Fibroblast of skin of scalp (primary cell): ENCODE measurements at regions not wholly inside any gene's neighbourhood (a gene's known extent, or its start where the extent isn't known, plus 50 kb on each side); places are given as distances from the start of the nearest gene placed in this dataset.
"Not testable (repeated sequence)": the region's sequence is repeated elsewhere in the genome, so short reads cannot be mapped to it uniquely, and the experiment has no call there.

Experiments used
- DNase-seq: peaks from one replicate; pipeline ENCODE4 v3.0.0-alpha.2; 2013

DNA sequence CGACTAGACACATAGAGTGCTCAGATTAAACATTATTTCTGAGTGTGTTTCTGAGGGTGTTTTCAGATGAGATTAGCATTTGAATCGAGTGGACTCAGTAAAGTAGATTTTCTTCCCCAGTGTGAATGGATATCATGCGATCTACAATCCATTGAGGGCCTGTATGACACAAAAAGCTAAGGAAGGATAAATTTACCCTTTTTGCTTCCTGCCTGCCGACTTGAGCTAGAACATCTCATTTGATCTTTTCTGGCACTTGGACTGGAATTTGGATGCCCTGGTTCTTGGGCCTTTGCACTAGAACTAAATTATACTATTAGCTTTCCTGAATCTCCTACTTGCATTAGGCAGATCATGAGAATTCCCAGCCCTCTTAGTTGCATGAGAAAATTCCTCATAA lies 675.8 kb downstream of the DOK5 start:
- no peak for DNase-seq

DNA sequence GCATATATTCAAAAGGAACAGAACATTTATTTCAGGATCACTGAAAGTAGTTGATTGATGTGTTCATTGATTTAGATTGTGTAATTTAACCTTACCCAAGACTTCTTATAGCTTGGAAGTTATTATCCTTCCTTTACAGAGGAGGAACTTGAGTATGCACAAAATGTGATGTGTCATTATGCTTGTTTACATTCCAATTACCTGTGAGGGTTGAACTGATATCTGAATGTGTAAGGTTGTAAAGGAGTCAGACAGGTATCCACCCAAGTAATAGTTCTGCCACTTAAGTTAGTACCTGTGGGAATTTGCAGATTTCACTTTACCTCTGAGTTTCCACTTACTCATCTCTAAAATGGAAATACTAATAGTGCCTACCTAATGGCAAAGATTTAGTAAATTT lies 668.2 kb downstream of the DOK5 start:
- DNase-seq: no peak

DNA sequence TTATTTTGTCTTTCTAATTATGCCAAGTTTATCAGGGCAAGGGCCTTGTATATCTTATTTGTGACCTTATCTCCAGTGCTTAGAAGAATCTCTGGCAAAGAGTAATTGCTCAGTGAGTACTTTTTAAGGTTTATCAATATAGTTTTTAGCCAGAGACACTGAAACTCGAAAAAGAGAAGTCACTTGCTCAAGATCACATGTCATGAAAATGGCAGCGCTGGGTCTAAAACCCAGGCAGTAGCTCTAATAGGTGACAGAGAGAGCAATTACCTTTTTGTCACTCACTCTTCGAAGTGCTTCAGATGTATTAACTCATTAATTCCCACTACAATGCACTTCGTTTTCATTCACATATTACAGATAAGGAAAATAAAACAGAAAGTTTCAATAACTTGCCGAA lies 667.5 kb downstream of the DOK5 start:
- DNase-seq: no peak

DNA sequence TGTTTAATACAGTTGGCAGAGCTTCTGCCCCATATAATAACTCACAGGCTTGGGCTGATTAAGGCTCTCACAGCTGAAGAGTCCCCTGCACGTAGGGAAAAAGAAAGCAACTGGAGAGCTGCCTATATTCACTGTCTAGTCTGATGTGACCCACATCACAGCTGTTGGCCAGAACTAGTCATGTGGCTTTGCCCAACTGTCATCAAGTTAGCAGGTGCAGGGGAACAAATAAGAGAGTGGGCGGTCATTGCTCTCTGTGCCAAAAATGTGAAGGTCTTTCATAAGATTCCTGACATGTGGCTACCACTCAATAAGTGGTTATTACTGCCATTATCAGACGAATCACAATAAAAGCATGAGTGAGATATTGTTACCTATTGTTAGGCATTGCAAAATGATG lies 665.2 kb downstream of the DOK5 start:
- DNase-seq: no peak

DNA sequence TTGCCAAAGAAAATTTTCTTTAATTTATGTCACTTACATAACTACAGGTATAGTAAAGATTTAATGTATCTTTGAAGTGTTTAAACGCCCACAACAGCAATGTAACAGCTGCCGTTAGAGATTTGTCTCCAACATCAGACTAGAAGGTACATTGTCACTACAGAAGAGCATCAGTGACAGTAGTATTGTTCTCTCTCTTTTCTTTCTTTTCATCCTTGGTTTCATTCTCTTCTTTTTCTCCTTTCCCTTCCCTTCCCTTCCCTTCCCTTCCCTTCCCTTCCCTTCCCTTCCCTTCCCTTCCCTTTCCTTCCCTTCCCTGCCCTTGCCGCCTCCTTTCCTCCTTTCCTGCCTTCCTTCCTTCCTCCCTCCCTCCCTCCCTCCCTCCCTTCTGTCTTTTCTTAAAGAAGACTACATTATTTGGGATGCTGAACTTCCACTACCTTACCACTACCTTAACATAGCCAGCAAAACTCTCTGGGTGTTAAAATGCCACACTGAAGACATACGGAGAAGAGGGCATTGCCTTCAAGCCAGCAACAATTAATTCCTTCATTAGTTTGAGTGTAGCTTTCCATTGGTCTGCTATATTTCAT lies 663.9 kb downstream of the DOK5 start:
- DNase-seq: no peak

DNA sequence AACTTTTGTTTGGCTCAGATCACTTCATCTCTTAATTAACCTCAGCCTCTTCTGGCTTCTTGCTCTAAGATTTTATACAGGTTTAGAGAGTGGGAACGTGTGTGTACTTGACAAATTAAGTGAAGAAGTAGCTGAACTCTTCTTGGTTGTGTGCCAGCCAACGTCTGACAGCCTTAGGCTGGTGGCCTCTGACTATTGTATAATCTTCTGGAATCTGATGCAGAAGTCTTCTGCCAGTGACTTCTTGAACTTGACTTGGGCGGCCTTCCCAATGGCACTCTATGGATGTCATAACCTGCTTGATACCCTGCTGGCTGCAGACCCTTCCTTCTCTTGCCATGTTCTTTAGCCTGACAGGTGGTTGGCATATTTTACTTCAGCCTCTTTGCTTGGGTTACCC lies 660.5 kb downstream of the DOK5 start:
- DNase-seq: no peak

DNA sequence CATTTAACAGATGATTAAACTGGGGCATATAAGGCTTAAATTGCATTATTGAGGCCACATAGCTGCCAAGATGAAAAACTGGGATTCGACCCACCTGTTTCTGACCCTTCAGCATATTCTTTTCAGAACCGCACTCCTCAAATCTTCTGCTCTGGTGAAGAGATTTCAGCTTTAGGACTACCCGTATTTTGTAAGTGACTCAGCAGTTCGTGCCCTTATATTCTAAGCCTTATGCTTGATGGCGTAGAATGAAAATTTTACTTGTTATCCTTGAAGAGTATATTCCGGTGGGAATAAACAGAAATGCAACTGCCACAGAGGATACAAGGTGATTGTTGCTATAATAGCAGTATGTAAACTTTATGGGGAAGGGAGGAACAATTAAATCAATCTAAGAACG lies 657.1 kb downstream of the DOK5 start:
- no peak for DNase-seq

DNA sequence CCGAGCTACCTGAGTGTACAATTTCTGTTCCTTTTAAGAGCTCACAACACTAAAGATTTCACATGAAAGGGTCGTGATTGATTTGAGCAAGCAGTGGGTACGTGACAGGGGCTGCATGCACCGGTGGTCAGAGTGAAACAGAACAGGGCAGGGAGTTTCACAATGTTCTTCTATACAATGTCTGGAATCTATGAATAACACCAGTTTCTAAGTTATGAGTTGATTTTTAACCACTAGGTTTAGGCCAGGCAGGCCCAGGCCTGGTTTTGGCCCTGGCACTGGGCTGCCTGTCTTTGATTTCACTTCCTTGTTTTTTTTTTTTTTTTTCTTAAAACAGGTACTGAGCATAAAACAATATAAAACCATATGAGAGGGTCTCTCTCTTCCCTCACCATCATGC lies 642.2 kb downstream of the DOK5 start:
- not testable (repeated sequence) for DNase-seq

DNA sequence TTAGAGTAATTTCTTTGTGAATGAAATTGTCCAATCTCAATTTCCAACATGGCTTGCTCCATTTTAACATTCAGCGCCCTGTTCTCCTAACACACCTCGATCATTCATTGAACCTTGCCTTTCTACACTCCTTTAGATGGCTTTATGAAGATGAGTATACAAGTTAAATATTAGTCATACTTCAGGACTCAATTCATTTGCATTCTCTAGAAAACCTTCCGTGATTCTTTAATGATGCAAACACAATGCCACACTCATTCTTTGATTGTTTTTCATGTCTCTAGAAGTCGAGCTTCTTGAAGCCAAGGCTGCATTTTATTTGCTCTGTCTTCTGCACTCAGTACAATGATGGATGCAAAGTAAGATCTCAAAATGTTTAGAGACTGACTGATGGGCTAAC lies 641.2 kb downstream of the DOK5 start:
- no peak for DNase-seq

DNA sequence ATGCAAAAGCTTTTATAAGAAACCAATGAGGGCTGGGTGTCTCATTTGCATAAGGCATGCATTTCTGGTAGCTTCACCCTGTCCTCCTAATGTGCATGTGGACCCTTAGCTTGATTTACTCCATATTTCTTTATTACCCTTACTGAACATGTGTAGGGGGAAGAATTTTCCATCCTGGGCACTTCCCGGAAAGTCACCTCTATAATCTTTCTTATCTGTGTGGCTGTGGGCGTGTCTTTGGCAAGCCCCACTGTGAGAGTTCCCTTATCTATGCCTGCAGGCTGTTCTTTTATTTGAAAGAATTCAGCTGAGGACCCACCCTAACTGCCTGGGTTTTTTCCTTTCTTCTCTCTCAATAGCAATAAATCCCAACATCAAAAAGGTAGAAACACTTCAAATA lies 627.8 kb downstream of the DOK5 start:
- DNase-seq: no peak

DNA sequence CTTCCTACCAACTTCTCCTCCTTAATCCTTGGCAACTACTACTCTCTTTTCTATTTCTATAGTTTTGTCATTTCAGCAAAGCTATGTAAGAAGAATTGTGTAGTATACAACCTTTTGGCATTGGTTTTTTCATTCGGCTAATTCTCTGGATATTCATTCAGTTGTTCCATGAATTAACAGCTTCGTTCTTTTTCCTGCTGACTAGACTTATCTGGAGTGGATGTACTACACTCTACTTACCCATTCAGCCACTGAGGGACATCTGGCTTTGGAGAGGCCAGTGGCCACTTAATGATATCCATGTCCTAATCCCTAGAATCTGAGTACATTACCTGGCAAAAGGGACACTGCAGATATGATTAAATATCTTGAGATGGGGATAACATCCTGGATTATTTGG lies 623.9 kb downstream of the DOK5 start:
- no peak for DNase-seq

DNA sequence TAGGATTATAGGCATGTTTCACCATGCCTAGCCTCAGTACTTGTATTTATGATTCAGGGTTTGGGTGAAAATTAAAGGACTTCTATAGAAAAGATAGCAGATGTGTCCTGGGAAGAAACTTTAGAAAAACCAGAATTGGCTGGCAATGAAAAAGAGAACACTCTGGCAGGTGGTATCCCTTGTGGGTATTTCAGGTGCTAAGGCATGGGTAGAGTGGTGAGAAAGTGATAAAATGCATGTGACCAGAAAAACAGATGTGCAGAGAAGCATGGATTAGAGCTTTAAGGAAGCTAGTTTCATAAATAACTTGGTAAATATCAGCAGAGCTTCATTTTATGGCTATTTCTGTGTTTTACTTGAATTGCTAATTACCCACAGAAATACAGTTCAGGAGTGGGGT lies 622.2 kb downstream of the DOK5 start:
- no peak for DNase-seq

DNA sequence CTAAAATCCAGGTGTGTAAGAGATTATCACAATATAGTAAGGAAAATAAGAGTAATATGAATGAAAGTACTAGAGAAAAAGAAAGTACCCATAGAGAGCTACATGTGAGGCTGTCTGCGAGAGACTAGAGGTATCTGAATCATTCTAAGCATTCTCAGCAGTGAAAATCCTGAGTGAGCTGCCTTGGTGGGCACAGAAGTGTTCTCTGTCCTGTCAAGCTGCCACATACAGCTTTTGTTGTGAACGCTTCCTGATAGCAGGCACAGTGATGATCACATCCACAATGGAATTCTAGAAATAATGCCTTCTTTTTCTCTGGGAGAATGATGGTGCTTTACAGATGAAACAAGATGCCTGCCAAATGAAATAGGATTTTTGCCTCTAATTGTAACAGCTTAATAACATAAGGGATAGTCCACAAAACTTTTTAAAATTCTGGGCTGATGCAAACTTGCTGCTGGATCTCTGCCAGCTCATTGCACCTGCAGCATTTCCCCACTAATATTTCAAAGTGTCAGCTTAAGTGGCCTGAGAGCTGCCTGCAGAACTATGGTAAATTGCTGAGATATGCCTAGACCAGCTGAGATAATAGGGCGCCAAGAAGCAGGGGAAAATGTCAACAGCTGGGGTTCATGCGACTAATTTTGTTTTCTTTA lies 620.5 kb downstream of the DOK5 start:
- no peak for DNase-seq

DNA sequence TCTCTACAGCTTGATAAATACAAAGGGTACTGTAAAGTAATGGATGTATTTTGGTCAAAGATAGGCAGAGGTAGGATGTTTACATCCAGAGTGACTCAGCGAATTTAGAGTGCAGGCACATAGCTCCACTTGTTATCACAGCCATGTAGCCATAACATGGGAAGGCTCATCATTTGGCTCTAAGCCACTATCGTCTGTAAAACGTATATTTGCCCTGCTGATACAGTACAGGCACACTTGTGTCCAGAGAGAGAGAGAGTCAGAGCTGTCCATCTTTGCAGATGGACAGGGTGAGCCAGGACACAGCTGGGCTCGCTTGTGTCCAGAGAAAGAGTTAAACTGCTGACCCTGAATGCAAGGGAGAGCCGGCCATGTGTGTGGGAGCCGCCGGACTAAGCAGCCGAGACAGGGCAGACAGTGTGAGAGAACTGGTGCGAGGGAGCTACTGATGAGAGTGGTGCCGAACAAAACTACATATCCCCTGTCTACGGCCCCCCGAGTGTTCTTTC lies 619.0 kb downstream of the DOK5 start:
- DNase-seq: no peak

DNA sequence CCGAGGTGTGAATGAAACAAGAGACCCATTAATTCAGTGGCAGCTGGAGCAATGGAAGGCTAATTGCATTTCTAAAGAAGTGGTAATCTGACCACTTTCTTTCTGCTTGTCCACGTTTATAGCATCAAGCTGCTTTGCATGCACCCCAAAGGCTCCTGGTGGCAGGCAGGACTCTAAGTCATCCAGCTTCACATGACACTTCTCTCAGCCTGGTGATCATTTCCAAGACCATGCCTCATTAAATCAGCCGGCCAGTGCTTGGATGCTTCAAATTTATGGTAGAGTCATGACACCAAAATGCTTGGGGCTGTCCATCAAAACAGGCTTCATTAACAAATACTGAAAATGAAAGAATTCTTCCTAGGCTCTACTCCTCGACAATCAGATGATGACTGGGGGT lies 614.9 kb downstream of the DOK5 start:
- DNase-seq: no peak

DNA sequence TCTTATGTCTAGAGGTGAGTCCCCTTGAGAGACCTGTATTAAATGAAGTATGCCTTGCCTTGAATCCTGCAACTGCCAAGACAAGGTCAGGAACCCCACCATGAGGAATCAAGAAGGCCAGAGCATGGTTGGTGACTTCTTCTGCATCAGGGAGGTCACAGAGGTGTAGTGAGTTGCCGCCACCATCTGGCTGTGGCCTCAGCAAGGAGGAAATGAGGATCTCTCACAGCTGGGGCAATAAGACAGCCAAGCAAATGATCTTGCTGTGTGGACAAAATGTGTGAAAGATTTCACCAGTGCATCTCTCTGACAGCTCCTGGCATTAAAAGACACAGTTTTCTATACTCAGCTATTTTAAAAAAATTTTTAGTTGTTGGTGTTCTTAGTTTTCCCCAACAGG lies 611.0 kb downstream of the DOK5 start:
- no peak for DNase-seq

DNA sequence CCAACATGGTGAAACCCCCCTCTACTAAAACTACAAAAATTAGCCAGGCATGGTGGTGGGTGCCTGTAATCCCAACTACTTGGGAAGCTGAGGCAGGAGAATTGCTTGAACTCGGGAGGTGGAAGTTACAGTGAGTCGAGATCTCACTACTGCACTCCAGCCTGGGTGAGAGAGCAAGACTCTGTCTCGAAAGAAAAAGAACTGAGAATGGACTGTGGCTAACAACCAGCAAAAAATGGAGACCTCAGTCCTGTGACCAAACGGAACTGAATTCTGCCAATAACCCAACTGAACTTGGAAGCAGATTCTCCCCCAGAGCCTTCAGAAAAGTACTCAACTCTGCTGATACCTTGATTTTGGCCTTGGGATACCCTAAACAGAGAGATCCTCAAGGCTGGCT lies 604.5 kb downstream of the DOK5 start:
- DNase-seq: no peak

DNA sequence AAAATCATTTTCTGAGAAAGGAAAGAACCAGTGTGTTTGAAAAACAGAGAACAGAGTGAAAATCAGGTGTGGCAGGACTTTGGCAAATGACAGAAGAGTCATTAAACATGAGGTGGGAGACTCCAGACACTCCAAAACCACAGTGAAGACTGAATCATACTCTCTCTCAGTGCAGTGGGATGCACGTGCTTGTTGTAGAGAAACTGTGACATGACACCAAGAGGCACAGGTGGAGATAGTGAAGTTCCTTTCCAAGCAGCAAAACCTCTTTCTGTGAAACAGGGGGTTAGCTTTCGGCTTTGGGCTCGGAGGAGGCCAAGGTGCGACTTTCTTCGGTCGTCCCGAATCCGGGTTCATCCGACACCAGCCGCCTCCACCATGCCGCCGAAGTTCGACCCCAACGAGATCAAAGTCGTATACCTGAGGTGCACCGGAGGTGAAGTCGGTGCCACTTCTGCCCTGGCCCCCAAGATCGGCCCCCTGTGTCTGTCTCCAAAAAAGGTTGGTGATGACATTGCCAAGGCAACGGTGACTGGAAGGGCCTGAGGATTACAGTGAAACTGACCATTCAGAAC lies 599.0 kb downstream of the DOK5 start:
- DNase-seq: not testable (repeated sequence)

DNA sequence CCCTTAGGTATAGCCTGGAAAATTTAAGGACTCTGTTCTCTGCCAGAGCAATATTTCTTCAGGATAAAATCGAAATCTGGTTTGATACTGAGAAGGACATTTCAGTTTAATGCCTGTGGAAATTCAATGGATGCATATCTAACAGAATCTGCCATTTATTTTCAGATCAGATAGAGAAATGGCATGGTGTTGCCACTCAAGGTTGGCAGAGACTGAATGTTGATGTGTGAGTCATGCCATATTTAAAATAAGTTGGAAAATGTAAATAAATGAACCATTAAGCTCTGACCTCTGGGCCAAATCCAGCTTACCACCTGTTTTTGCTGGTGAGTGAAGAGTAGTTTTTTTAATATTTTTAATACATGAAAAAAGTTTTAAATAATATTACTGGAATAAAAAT lies 594.6 kb downstream of the DOK5 start:
- no peak for DNase-seq

DNA sequence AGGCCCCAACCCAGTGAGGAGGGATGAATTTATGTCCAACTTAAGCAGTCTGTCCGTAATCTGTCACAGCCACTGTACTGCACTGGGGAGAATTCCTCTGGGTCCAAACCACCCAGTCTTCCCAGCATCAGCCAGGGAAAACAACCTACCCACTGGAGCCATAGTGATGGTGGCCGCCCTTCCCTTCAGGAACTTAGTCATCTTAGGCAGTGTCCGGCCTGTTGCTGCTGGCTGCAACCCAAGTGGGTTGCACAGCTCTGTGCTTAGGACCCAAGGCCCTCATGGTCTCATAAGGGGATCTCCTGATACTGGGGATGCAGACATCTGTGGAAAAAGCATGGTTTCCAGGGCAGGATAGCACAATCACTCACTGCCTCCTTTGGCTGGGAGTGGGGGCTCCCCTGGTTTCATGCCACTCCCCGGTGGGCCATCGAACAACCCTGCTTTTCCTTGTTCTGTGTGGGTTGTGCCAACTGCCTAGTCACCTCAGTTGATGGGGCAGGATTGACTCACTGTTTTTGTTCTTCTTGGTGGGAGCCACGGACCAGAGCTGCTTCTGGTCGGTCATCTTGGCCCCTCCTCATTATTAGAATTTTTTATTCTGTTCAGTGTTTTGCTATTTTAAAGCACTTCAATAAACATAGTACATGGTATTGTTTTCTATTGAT lies 591.9 kb downstream of the DOK5 start:
- no peak for DNase-seq

DNA sequence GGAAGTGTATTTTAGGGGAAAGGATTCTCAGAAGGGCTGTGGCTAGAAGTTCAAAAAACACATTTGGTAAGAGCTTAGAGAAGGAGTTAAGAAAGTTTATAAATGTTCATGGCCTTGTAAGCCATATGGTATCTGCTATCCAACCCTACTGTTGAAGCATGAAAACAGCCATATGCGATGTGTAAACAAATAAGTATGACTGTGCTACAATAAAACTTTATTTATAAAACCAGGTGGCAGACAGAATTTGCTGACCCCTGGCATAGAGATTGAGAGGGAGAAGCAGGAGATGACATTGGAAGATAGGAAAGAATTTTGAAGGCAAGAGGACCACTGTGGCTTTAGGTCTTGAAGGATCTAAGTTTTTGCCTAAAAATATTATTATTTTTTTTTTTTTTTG lies 583.5 kb downstream of the DOK5 start:
- no peak for DNase-seq

DNA sequence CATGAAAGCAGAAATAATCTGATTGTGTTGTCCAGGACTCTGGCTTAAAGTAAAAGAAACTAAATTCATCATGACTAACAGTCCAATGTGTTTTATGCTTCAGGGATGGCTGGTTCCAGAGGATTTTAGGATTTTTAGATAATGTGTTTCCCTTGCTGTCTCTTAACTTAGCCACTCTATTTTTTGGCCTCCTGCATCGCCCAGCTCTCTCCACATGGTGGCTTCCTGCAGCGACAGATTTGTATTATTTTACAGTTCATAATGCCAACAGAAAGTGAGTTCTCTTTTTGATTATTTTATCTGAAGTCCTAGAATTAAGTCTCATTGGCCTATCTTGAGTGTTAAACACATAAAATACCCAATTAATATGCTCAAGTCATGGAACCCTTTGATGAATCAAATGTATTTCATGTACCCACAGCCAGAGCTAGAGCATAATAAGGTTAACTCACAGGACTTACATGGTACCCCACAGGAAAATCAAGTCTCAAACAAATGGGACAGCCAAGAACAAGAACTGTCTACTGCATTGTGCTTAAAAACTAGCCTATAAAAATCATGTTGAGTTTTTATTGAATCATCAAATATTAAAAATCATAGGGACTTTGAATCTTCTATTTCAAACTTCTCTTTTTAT lies 582.5 kb downstream of the DOK5 start:
- no peak for DNase-seq

DNA sequence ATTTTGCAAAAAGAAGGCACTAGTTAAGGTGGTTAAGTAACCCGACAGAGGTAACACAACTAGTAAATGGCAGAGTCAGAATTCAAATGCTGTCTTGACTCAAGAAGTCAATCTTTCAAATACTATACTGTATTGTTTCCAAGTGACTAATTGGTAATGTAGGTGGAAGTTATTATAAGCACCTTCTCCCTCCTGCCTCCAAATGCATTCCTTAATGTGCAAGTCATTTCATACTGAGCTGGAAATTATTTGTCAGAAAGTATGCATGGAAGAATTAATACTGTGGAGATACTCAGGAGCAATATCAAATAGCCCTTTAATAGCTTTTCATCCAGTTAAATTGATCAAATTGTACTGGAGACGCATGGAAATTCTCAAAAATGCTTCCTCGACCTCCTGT lies 579.1 kb downstream of the DOK5 start:
- DNase-seq: no peak
